Activated CD4-positive, CD25-positive, alpha-beta regulatory T cell treated with anti-CD3 and anti-CD28 coated beads, Interleukin-2, amount 50 U/mL, for 72 hours (primary cell): ENCODE measurements at regions not wholly inside any gene's neighbourhood (a gene's known extent, or its start where the extent isn't known, plus 50 kb on each side); places are given as distances from the start of the nearest gene placed in this dataset.
"Not testable (repeated sequence)": the region's sequence is repeated elsewhere in the genome, so short reads cannot be mapped to it uniquely, and the experiment has no call there.

Experiments used
- DNase-seq: peaks from one replicate; pipeline ENCODE4 v3.0.0; 2021

- DNase-seq, result no peak
These were observed 308.6 kb upstream of the ATP11B start for GRCh38 chr3:182484682-182485081.

- DNase-seq, result no peak
These were observed 308.0 kb upstream of the ATP11B start for GRCh38 chr3:182485301-182485700.

DNA sequence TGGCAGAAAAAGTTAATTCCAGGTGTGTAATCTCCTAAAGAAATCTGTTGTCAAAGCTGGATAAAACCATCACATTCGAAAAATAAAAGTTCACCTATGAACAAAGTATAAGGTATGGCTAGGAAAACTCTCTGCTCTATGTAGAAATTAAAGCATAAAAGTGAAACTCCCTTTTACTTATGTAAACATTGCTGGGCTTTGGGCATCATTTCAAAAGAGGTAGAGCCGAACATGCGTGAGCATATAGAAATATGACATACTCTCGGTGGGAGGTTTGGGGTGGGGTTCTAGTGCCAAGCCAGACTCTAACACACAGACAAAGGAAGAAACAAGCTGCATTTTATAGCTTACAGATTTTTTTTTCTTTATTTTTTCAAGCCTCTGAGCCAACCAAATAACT, 306.8 kb upstream of the ATP11B start:
- DNase-seq, result no peak

- DNase-seq, result no peak
These were observed 306.2 kb upstream of the ATP11B start for GRCh38 chr3:182487143-182487542.

- no peak for DNase-seq
These were observed 305.7 kb upstream of the ATP11B start for GRCh38 chr3:182487611-182488010.

DNA sequence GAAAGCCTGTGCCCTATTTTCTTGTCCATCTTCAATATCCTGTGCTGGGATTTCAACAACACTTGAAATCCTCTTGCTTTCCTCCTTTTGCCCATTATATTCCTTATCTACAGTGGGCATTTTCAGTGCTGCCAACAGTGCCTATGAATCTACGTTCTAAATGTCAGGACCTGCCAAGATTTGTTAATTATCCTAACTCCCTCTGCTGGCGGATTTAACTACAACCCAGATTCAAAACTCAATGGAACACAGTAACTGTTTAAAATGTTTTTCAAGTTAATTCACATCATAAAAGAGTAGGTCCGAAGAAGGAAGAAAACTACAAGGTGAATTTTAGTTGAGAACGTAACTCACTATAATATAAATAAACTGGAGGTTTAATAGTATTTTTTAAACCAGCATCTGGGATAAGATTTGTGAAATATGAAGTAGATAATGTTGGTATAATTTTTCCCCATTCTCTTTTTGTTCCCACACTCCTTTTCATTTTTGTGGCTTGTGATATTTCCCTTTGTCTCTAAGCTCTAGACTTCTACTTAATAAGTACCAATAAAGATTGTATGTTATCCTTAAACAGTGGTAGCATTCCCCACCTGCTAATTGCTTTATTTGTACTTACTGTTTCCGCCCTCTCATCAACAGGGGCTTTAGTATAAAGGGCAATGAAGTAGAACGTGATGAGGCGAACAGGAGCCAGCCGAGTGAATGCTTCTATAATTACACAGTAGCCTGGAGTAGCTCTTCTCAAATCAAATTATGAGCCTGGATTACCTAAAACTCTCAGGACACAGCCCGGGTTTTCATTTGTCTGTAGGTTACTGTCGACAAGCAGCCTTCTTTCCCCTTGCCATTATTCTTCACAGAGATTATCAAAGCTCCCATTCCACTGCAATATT, 302.5 kb upstream of the ATP11B start:
- DNase-seq, result no peak

DNA sequence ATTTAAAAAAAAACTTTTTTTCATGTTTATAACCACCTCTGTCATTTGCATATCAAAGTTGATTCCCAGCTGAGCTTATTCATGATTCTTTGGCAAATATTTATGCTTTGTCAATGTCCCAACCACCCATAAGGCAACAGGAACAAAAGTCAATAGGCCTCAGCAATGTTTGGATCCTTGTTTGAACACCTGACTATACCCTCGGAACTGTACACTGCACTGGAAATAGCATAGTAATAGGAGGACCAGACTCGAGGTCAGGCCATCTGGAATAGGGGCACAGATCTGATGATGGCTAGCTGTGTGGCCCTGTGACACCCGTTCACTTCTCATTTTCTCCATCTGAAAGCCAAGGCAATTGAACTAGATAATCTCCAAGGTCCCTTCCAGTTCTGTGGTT, 301.7 kb upstream of the ATP11B start:
- no peak for DNase-seq

DNA sequence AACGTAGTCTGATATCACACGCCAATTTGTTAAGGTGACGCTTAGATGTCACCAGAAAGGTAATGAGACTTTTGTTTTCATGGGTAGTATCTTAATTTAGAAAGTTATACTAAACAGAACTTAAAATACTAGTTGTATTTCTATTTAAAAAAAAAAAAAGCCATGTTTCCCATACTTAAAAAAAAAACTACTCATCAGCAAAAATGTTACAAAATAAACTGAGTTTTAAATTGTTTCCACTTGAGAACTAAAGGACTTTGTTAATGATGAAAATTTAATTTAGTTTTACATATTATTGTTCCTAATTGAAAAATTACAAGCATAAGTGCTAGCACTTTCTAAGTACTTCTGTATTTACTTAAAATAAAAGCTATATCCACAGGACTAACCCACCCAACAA, 300.8 kb upstream of the ATP11B start:
- DNase-seq, result no peak

DNA sequence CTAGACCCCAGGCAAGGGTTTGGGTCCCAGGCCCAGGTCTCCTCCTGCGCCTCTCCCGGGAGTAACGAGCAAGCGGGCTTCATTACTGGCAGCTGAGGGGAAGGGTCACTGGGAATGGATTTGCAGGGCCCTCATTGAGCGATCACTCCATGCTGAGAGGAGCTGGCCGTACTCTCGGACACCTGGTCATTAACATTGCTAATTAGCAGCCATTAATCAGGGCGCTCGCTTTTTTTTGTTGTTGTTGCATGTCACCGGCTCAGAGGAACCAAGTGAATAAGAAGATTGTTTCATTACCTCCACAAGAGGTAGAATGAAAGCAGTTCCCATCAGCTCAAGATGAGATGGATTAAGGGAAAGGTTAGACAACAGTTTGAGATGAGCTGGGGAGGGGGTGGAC, 293.0 kb upstream of the ATP11B start:
- DNase-seq, result no peak

DNA sequence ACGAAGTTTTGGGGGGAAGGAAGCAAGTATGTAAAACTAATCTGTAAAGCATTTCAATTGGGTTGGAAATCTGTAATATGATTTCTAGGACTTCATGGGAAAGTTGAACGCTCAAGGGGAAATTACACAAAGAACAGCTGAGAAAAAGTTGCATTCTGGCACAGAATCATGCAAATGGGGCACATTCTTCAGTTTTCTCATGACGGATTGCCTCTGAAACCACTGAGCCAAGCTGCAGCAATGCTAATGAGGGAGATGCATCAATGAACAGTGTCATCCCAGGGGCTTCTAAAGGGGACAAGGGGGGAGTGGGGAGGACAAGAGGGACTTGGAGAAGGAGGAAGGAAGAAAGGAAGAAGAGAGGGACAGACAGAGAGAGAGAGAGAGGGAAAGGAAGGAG, 291.4 kb upstream of the ATP11B start:
- no peak for DNase-seq

- DNase-seq, result no peak
These were observed 289.9 kb upstream of the ATP11B start for GRCh38 chr3:182503401-182503800.

GRCh38 chr3:182508919-182509711, 284.2 kb upstream of the ATP11B start:
- no peak for DNase-seq

DNA sequence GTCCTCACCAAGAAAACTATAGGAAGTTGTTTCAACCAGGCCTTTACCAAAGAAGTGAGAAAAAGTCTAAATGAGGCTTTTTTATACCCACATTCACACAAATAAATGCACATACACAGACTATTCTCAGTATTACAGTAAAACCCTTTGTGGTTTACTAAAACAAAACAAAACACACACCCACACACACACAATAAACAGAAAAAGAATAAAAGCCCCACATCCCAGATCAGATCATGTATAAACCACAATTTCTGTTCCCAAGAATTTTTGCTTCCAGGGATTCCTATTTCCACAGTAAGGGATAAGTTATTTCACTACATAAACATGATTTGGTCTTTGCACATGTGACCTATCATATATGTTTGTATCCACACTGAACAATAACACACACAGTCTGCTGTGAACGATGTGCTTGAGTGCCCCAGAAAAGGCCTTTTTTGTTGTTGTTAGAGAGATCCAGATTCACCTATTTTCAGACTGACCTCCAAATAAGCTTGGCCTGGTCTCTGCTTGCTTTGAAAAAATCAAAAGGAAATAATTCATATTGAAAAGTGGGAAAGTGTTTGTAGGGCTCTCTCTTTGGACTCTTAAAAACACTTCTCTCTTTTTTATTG, 283.4 kb upstream of the ATP11B start:
- no peak for DNase-seq

DNA sequence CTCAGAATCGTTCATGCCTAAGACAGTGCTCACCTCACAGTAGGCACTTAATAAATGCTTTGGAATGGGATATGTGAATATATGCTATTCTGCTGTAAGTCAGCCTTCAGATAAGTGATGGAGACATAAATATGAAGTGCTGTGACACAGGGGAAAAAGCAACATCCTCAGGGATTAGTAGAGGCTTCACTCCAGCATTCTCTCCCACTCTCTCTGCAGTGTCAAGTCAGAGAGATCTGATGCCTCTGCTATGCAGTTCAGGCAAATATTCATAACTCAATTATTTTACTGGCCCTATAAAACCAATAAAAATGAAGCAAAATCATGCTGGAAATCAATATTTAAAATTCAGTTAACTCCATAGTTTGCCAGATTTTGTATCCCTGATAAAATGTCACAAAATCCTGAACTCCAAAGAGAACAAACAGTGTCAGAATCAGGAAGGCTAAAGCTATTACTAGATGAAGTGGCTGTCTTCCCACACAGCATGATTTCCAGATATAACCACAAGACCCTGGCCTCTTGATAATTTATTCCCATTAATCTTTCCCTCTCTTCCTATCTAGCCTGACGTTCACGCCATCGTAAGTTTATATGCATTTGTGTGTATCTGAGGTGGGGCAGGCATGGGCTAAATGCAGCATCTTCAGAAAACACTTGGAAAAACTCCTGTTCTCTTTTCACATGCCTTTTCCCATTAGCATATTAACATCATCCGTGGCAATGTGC, 278.9 kb upstream of the ATP11B start:
- no peak for DNase-seq

GRCh38 chr3:182516597-182517336, 276.5 kb upstream of the ATP11B start:
- DNase-seq, result no peak

DNA sequence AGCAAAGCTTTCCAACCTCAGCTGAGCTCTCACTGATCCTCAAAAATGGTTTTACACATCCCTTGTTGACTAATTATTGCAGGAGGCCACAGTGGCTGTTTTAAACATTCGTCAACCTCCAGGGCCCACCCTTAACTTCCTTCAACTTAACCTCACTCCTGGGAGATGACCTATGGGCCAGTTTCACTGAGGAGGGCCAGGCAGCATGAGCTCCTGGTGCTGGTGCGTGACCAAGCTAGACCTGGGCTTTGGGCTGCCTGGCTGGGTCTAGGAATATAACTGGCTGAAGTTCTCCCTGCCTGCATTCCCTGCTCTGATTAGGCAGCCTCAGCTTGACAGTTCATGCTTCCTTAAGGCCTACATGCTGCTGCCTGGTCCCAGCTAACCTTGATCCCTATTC, 273.7 kb upstream of the ATP11B start:
- no peak for DNase-seq

GRCh38 chr3:182521339-182521738, 272.0 kb upstream of the ATP11B start:
- no peak for DNase-seq

DNA sequence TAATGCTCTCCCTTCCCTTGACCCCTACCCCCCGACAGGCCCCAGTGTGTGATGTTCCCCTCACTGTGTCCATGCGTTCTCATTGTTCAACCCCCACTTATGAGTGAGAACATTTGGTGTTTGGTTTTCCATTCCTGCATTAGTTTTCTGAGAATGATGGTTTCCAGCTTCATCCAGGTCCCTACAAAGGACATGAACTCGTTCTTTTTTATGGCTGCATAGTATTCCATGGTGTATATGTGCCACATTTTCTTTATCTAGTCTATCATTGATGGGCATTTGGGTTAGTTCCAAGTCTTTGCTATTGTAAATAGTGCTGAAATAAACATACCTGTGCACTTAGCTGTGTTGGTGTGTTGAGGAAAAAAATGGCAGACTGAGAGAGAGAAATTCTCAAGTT, 269.9 kb upstream of the ATP11B start:
- DNase-seq, result not testable (repeated sequence)

GRCh38 chr3:182523836-182524235, 269.5 kb upstream of the ATP11B start:
- no peak for DNase-seq

DNA sequence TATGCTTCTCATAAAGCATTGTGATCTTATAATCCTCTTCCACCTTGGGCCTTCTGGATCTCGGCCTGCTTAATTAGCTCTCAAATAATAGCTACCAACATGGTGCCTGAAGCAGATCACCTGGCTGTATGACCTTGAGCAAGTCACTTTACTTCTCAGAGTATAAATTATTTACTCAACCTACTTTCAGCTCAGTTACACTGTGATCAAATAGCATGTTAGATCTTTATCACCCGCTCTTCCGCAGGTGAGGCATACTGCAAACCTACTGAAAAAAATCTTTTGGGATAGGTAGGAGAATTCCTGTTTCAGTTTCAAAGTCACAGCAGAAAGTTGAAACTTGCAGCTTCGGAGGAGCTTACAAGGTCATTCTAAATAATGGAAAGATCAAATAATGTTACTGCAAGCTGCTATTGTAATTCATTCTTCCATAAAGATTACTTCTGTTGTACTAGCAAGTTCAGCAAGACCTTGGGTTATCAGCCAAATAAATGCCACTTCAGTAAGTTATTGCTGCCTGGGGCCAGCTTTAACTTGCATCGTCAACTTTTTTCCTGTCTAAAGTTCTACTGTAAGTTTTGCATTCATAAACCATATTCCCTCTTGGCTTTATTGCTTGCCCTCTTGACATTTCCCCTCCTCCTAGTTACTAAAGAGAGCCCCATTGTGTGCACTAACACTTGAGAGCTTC, 268.4 kb upstream of the ATP11B start:
- no peak for DNase-seq

DNA sequence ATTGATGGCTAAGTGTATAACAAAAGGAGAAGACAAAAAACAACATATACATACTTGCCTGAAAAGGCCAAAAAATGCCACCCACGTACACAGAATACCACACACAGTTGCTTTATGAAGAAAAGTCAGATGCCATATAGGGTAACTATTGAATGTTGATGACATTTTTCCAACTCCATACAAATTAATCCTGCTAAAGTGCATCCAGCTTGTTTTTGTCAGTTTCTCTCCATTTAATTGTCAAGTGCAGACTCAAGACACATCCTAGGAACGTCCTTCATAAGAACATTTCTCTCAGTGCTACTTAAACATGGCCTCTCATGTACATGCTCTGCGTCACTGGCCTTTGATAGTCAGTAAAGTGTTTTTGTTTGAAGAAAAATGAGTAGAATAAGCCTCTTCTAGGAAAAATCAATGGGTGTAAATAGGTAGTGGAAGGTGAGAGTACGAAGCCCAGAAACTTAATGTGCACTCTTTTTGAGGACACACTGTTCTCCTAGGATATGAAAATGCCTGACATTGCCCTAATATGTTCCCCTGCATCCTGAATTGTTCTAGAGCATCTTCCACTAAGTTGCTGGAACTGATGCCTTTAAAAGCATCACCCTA, 267.4 kb upstream of the ATP11B start:
- no peak for DNase-seq
